GM18873 (cell line): ENCODE measurements at regions not wholly inside any gene's neighbourhood (a gene's known extent, or its start where the extent isn't known, plus 50 kb on each side); places are given as distances from the start of the nearest gene placed in this dataset.
"Not testable (repeated sequence)": the region's sequence is repeated elsewhere in the genome, so short reads cannot be mapped to it uniquely, and the experiment has no call there.

Experiments
- ATAC-seq: cut with Tn5 transposase; IDR thresholded peaks from one replicate; pipeline ENCODE4 v1.9.1; 2021; ENCODE audit warnings: mild to moderate bottlenecking, moderate library complexity, moderate number of reproducible peaks; ENCODE audit not compliant: unreplicated experiment, low FRiP score

- ATAC-seq = no peak
Observed at GRCh38 chr1:229133811-229134210, 137.1 kb upstream of the RAB4A start.

GRCh38 chr1:229134381-229135217, 136.3 kb upstream of the RAB4A start:
- ATAC-seq = not testable (repeated sequence)

GRCh38 chr1:229135773-229136172, 135.1 kb upstream of the RAB4A start:
- no peak for ATAC-seq

- ATAC-seq = no peak
Observed at GRCh38 chr1:229136822-229137221, 134.1 kb upstream of the RAB4A start.

GRCh38 chr1:229137271-229137670, 133.6 kb upstream of the RAB4A start:
- ATAC-seq = no peak

GRCh38 chr1:229138058-229138457, 132.9 kb upstream of the RAB4A start:
- no peak for ATAC-seq

- ATAC-seq = no peak
Observed at GRCh38 chr1:229139331-229140118, 131.4 kb upstream of the RAB4A start.

- no peak for ATAC-seq
Observed at GRCh38 chr1:229140119-229140396, 130.9 kb upstream of the RAB4A start.

GRCh38 chr1:229141271-229141670, 129.6 kb upstream of the RAB4A start:
- ATAC-seq = no peak

GRCh38 chr1:229141689-229142377, 129.1 kb upstream of the RAB4A start:
- ATAC-seq = no peak

GRCh38 chr1:229142471-229142870, 128.4 kb upstream of the RAB4A start:
- no peak for ATAC-seq

GRCh38 chr1:229146647-229147046, 124.3 kb upstream of the RAB4A start:
- no peak for ATAC-seq

- ATAC-seq = no peak
Observed at GRCh38 chr1:229147072-229147471, 123.8 kb upstream of the RAB4A start.

- ATAC-seq = no peak
Observed at GRCh38 chr1:229148041-229148671, 122.8 kb upstream of the RAB4A start.

- no peak for ATAC-seq
Observed at GRCh38 chr1:229148743-229149142, 122.2 kb upstream of the RAB4A start.

GRCh38 chr1:229149435-229149834, 121.5 kb upstream of the RAB4A start:
- ATAC-seq = no peak

- no peak for ATAC-seq
Observed at GRCh38 chr1:229150518-229150917, 120.4 kb upstream of the RAB4A start.

- not testable (repeated sequence) for ATAC-seq
Observed at GRCh38 chr1:229151412-229151811, 119.5 kb upstream of the RAB4A start.

- no peak for ATAC-seq
Observed at GRCh38 chr1:229152311-229152710, 118.6 kb upstream of the RAB4A start.

GRCh38 chr1:229153955-229154548, 116.9 kb upstream of the RAB4A start:
- ATAC-seq = no peak
